ENCODE measurements at regions not wholly inside any gene's neighbourhood (a gene's known extent, or its start where the extent isn't known, plus 50 kb on each side); places are given as distances from the start of the nearest gene placed in this dataset.

GRCh38 chr2:82062463-82062862 lies 1757.9 kb upstream of the LRRTM1 start:
- BruUV-seq (replicated peaks), result no TSS peak
- ChIA-PET CTCF (no interaction called here), POLR2A (ENCODE audit: unreplicated experiment) (interaction anchor here (0.6 kb wide), 1 partner anchor 60 kb away, joined by 13 read pairs; no protein-coding TSS in a partner anchor)
- Histone ChIP-seq H3K9ac (ENCODE audit: low read length) (no peak overlapping the region), H3K36me3 (ENCODE audit: low read depth, low read length) (no peaks in the 10 kb centered on the region), H3K4me3 (ENCODE audit: low read length) (no peak overlapping the region), H3K4me2 (ENCODE audit: low read length) (no peak overlapping the region), H3K27me3 (ENCODE audit: low read length) (no peaks in the 10 kb centered on the region), H2AFZ (ENCODE audit: low read length) (no peak overlapping the region), H3K9me3 (ENCODE audit: low read length) (no peaks in the 10 kb centered on the region), H3K27ac (ENCODE audit: low read length) (no peak overlapping the region), H3F3A (ENCODE audit: low read length, unreplicated experiment) (no peaks in the 10 kb centered on the region), H3K9me2 (replicated peaks; ENCODE audit: low read length) (no peaks in the 10 kb centered on the region), H4K20me1 (ENCODE audit: low read length) (no peaks in the 10 kb centered on the region), H3K79me2 (ENCODE audit: low read length) (no peaks in the 10 kb centered on the region), H3K4me1 (ENCODE audit: insufficient read depth, low read length) (no peaks in the 10 kb centered on the region)
- TF ChIP-seq CTCF (conservative IDR thresholded peaks at IDR 0.05; ENCODE audit: low read depth, low read length) (no peak), EZH2 (IDR thresholded peaks at IDR 0.05; ENCODE audit: low read length, unreplicated experiment) (no peak), EZH2phosphoT487 (IDR thresholded peaks at IDR 0.05; ENCODE audit: borderline replicate concordance, low read length) (no peak)
- no peak for ATAC-seq
- DNase-seq, result peak; percentile 22
- intact Hi-C loops (cut with micrococcal nuclease), result no loop called here

- Histone ChIP-seq H3K36me3 (ENCODE audit: low read depth, low read length) (no peaks in the 10 kb centered on the region), H3K4me3 (ENCODE audit: low read length) (no peak overlapping the region), H3K9ac (ENCODE audit: low read length) (no peak overlapping the region), H3K9me2 (replicated peaks; ENCODE audit: low read length) (no peaks in the 10 kb centered on the region), H3K9me3 (ENCODE audit: low read length) (no peaks in the 10 kb centered on the region), H4K20me1 (ENCODE audit: low read length) (no peaks in the 10 kb centered on the region), H3K4me1 (ENCODE audit: insufficient read depth, low read length) (no peaks in the 10 kb centered on the region), H3K27ac (ENCODE audit: low read length) (no peak overlapping the region), H3K4me2 (ENCODE audit: low read length) (no peak overlapping the region), H3K79me2 (ENCODE audit: low read length) (no peaks in the 10 kb centered on the region), H3K27me3 (ENCODE audit: low read length) (no peaks in the 10 kb centered on the region), H3F3A (ENCODE audit: low read length, unreplicated experiment) (no peaks in the 10 kb centered on the region), H2AFZ (ENCODE audit: low read length) (no peak overlapping the region)
- ChIA-PET CTCF (no interaction called here), POLR2A (ENCODE audit: unreplicated experiment) (no interaction called here)
- DNase-seq (peak; percentile 4), ATAC-seq (no peak)
- BruUV-seq (replicated peaks), result no TSS peak
- no peak for TF ChIP-seq EZH2 (IDR thresholded peaks at IDR 0.05; ENCODE audit: low read length, unreplicated experiment)
- TF ChIP-seq EZH2phosphoT487 (IDR thresholded peaks at IDR 0.05; ENCODE audit: borderline replicate concordance, low read length), result no peak
- intact Hi-C loops (cut with micrococcal nuclease), result no loop called here
Observed at GRCh38 chr2:82055846-82056245, 1751.3 kb upstream of the LRRTM1 start.

GRCh38 chr2:82043867-82044266 lies 1739.3 kb upstream of the LRRTM1 start:
- intact Hi-C loops (cut with micrococcal nuclease), result no loop called here
- no peaks in the 10 kb centered on the region for H3K4me1 ChIP-seq (ENCODE audit: insufficient read depth, low read length)
- no peaks in the 10 kb centered on the region for H3K9me3 ChIP-seq (ENCODE audit: low read length)
- POLR2A ChIA-PET (ENCODE audit: unreplicated experiment), result no interaction called here
- H3K4me2 ChIP-seq (ENCODE audit: low read length), result no peak overlapping the region
- no peak overlapping the region for H3K4me3 ChIP-seq (ENCODE audit: low read length)
- H2AFZ ChIP-seq (ENCODE audit: low read length), result no peak overlapping the region
- CTCF ChIA-PET, result no interaction called here
- no peaks in the 10 kb centered on the region for H3K9me2 ChIP-seq (replicated peaks; ENCODE audit: low read length)
- no peak overlapping the region for H3K9ac ChIP-seq (ENCODE audit: low read length)
- no peaks in the 10 kb centered on the region for H4K20me1 ChIP-seq (ENCODE audit: low read length)
- H3K27me3 ChIP-seq (ENCODE audit: low read length), result no peaks in the 10 kb centered on the region
- no peak overlapping the region for H3K27ac ChIP-seq (ENCODE audit: low read length)
- H3F3A ChIP-seq (ENCODE audit: low read length, unreplicated experiment), result no peaks in the 10 kb centered on the region
- H3K79me2 ChIP-seq (ENCODE audit: low read length), result no peaks in the 10 kb centered on the region
- no peak for TF ChIP-seq EZH2 (IDR thresholded peaks at IDR 0.05; ENCODE audit: low read length, unreplicated experiment)
- no peak for TF ChIP-seq EZH2phosphoT487 (IDR thresholded peaks at IDR 0.05; ENCODE audit: borderline replicate concordance, low read length)
- TF ChIP-seq CTCF (conservative IDR thresholded peaks at IDR 0.05; ENCODE audit: low read depth, low read length), result no peak
- BruUV-seq (replicated peaks), result no TSS peak
- ATAC-seq (no peak), DNase-seq (no peak)
- no peaks in the 10 kb centered on the region for H3K36me3 ChIP-seq (ENCODE audit: low read depth, low read length)
